ENCODE measurements at regions not wholly inside any gene's neighbourhood (a gene's known extent, or its start where the extent isn't known, plus 50 kb on each side); places are given as distances from the start of the nearest gene placed in this dataset.

DNA sequence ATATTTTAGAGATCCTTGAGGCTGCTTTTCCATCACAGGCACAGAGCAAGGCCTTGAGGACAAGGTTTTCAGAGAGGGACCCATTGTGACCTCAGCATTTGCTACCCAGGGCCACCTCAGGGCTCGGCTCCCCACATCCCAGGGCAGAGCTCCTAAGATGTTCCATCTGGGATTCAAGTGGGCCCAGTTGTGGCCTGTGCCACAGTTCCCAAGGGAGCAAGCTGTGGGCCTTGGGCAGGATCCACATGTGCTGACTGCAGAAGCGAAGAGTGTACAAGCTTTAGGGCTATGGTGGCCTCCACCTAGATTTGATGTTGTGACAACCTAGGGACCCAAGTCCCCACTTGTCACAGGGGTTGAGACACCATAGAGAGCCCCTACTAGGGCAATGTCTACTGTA lies 608.1 kb downstream of the HACE1 start:
- POLR2A ChIA-PET = no interaction called here
- Histone ChIP-seq H3K36me3 (ENCODE audit: control insufficient read depth in 2 of 2, extremely low read depth in 1 of 2, insufficient read depth in 2 of 2, low read length in 2 of 2) (no peaks in the 10 kb centered on the region), H3K4me1 (ENCODE audit: control insufficient read depth, extremely low read depth, insufficient read depth, low read length) (no peaks in the 10 kb centered on the region), H3K4me2 (ENCODE audit: insufficient read depth, low read length) (no peak overlapping the region), H3K9me1 (replicated peaks; ENCODE audit: control insufficient read depth, extremely low read depth, insufficient read depth, low read length) (no peaks in the 10 kb centered on the region), H4K20me1 (replicated peaks; ENCODE audit: control insufficient read depth, extremely low read depth, insufficient read depth, low read length) (no peaks in the 10 kb centered on the region), H2AFZ (ENCODE audit: low read depth, low read length) (no peak overlapping the region), H3K27ac (ENCODE audit: insufficient read depth, low read depth, low read length) (no peak overlapping the region), H3K9me3 (replicated peaks; ENCODE audit: control insufficient read depth, insufficient read depth, low read length) (no peaks in the 10 kb centered on the region), H3K9ac (replicated peaks; ENCODE audit: extremely low read depth, insufficient read depth, low read length) (no peak overlapping the region), H3K27me3 (ENCODE audit: control insufficient read depth in 2 of 2, insufficient read depth in 2 of 2, low read length in 2 of 2) (no peaks in the 10 kb centered on the region), H3K4me3 (replicated peaks in 1 of 3; ENCODE audit: insufficient read depth in 1 of 3, low read depth in 1 of 3, low read length in 3 of 3) (no peak overlapping the region), H3K79me2 (ENCODE audit: control insufficient read depth, insufficient read depth, low read length) (no peaks in the 10 kb centered on the region)
- TF ChIP-seq, protein P1, sequence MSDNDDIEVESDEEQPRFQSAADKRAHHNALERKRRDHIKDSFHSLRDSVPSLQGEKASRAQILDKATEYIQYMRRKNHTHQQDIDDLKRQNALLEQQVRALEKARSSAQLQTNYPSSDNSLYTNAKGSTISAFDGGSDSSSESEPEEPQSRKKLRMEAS (IDR thresholded peaks at IDR 0.05; ENCODE audit: insufficient read depth, insufficient read length) = no peak
- TF ChIP-seq POLR2AphosphoS5 (IDR thresholded peaks at IDR 0.05; ENCODE audit: insufficient read depth, low read depth, low read length) = no peak
- TF ChIP-seq, protein P2, sequence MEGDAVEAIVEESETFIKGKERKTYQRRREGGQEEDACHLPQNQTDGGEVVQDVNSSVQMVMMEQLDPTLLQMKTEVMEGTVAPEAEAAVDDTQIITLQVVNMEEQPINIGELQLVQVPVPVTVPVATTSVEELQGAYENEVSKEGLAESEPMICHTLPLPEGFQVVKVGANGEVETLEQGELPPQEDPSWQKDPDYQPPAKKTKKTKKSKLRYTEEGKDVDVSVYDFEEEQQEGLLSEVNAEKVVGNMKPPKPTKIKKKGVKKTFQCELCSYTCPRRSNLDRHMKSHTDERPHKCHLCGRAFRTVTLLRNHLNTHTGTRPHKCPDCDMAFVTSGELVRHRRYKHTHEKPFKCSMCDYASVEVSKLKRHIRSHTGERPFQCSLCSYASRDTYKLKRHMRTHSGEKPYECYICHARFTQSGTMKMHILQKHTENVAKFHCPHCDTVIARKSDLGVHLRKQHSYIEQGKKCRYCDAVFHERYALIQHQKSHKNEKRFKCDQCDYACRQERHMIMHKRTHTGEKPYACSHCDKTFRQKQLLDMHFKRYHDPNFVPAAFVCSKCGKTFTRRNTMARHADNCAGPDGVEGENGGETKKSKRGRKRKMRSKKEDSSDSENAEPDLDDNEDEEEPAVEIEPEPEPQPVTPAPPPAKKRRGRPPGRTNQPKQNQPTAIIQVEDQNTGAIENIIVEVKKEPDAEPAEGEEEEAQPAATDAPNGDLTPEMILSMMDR (IDR thresholded peaks at IDR 0.05; ENCODE audit: extremely low read depth in 1 of 2, insufficient read depth in 1 of 2, low read depth in 1 of 2, low read length in 2 of 2) = no peak
- no peak for TF ChIP-seq JUN (IDR thresholded peaks at IDR 0.05; ENCODE audit: borderline replicate concordance, insufficient read depth, insufficient read length, low read depth)
- TF ChIP-seq GATA2 (IDR thresholded peaks at IDR 0.05; ENCODE audit: insufficient read depth, insufficient read length, low read depth, low read length) = no peak
- no peak for TF ChIP-seq POLR2A (IDR thresholded peaks at IDR 0.05; ENCODE audit: low read depth, low read length)
- TF ChIP-seq MYC (IDR thresholded peaks at IDR 0.05; ENCODE audit: low read depth, low read length) = no peak
- TF ChIP-seq EZH2 (IDR thresholded peaks at IDR 0.05; ENCODE audit: borderline replicate concordance, low read depth, low read length, severe bottlenecking) = no peak
- TF ChIP-seq FOS (IDR thresholded peaks at IDR 0.05; ENCODE audit: borderline replicate concordance, insufficient read depth, low read length) = no peak
- BruUV-seq (replicated peaks) = no TSS peak
- intact Hi-C loops (cut with micrococcal nuclease) (no loop called here), dilution Hi-C loops (cut with MboI; ENCODE audit: extremely low pct_ligation_motif_present, low sequenced_read_pairs) (no loop called here)
- CTCF ChIA-PET = no interaction called here
- DNase-seq (ENCODE audit: low read depth, low spot score) (no peak), FAIRE-seq (no peak)

Measured in endothelial cell of umbilical vein (primary cell).